ENCODE measurements at regions not wholly inside any gene's neighbourhood (a gene's known extent, or its start where the extent isn't known, plus 50 kb on each side); places are given as distances from the start of the nearest gene placed in this dataset.

DNA sequence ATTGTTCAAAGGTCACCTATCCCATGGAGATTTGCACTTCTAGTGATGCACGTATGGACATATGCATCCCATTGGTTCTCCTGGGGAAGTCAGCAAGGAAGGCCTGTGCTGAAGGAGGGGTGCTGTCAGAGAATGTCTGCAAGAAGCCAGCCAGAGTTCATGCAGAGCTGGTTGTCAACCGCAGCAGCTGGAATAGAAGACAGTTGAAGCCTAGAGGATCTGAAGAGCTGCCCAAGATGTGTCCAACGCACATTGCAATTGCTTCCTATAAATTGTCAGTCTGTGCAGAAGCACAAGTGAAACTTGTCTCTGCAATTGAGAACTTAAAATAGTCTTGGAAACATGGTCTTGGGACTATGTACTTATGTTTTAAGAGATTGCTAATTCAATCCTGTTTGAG lies 82.1 kb upstream of the CNTNAP4 start:
- H2AFZ ChIP-seq (ENCODE audit: low read depth, low read length) = no peak overlapping the region
- H3K4me2 ChIP-seq (ENCODE audit: low read length) = no peak overlapping the region
- H3K27me3 ChIP-seq (ENCODE audit: insufficient read depth, low read depth, low read length) = no peaks in the 10 kb centered on the region
- no peak overlapping the region for H3K27ac ChIP-seq (ENCODE audit: low read length)
- no peaks in the 10 kb centered on the region for H4K20me1 ChIP-seq (ENCODE audit: insufficient read depth)
- no peaks in the 10 kb centered on the region for H3F3A ChIP-seq (ENCODE audit: insufficient read depth, low read length, poor library complexity, severe bottlenecking)
- no peaks in the 10 kb centered on the region for H3K79me2 ChIP-seq (replicated peaks; ENCODE audit: insufficient read depth, low read length)
- H3K4me3 ChIP-seq (ENCODE audit: low read length) = no peak overlapping the region
- TF ChIP-seq MXI1 (conservative IDR thresholded peaks at IDR 0.05; ENCODE audit: poor library complexity, severe bottlenecking) = no peak
- TF ChIP-seq, protein P1, sequence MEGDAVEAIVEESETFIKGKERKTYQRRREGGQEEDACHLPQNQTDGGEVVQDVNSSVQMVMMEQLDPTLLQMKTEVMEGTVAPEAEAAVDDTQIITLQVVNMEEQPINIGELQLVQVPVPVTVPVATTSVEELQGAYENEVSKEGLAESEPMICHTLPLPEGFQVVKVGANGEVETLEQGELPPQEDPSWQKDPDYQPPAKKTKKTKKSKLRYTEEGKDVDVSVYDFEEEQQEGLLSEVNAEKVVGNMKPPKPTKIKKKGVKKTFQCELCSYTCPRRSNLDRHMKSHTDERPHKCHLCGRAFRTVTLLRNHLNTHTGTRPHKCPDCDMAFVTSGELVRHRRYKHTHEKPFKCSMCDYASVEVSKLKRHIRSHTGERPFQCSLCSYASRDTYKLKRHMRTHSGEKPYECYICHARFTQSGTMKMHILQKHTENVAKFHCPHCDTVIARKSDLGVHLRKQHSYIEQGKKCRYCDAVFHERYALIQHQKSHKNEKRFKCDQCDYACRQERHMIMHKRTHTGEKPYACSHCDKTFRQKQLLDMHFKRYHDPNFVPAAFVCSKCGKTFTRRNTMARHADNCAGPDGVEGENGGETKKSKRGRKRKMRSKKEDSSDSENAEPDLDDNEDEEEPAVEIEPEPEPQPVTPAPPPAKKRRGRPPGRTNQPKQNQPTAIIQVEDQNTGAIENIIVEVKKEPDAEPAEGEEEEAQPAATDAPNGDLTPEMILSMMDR (IDR thresholded peaks at IDR 0.05; ENCODE audit: poor library complexity, severe bottlenecking) = no peak
- no peak for TF ChIP-seq TAF1 (IDR thresholded peaks at IDR 0.05; ENCODE audit: low read depth)
- TF ChIP-seq, protein P2, sequence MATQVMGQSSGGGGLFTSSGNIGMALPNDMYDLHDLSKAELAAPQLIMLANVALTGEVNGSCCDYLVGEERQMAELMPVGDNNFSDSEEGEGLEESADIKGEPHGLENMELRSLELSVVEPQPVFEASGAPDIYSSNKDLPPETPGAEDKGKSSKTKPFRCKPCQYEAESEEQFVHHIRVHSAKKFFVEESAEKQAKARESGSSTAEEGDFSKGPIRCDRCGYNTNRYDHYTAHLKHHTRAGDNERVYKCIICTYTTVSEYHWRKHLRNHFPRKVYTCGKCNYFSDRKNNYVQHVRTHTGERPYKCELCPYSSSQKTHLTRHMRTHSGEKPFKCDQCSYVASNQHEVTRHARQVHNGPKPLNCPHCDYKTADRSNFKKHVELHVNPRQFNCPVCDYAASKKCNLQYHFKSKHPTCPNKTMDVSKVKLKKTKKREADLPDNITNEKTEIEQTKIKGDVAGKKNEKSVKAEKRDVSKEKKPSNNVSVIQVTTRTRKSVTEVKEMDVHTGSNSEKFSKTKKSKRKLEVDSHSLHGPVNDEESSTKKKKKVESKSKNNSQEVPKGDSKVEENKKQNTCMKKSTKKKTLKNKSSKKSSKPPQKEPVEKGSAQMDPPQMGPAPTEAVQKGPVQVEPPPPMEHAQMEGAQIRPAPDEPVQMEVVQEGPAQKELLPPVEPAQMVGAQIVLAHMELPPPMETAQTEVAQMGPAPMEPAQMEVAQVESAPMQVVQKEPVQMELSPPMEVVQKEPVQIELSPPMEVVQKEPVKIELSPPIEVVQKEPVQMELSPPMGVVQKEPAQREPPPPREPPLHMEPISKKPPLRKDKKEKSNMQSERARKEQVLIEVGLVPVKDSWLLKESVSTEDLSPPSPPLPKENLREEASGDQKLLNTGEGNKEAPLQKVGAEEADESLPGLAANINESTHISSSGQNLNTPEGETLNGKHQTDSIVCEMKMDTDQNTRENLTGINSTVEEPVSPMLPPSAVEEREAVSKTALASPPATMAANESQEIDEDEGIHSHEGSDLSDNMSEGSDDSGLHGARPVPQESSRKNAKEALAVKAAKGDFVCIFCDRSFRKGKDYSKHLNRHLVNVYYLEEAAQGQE (IDR thresholded peaks at IDR 0.05; ENCODE audit: borderline replicate concordance) = no peak
- no peak for TF ChIP-seq EZH2 (IDR thresholded peaks at IDR 0.05; ENCODE audit: borderline replicate concordance, insufficient read depth, low read length, poor library complexity, severe bottlenecking)
- no peak for TF ChIP-seq EP300 (conservative IDR thresholded peaks at IDR 0.05; ENCODE audit: poor library complexity, severe bottlenecking)
- TF ChIP-seq SMC3 (conservative IDR thresholded peaks at IDR 0.05; ENCODE audit: poor library complexity) = no peak
- no peak for TF ChIP-seq RAD21 (conservative IDR thresholded peaks at IDR 0.05)
- no peak for TF ChIP-seq POLR2AphosphoS5 (IDR thresholded peaks at IDR 0.05)
- H3K9me3 ChIP-seq (ENCODE audit: low read length) = no peaks in the 10 kb centered on the region
- no peaks in the 10 kb centered on the region for H3K9me2 ChIP-seq (ENCODE audit: insufficient read depth, low read length)
- H3K36me3 ChIP-seq (ENCODE audit: insufficient read depth, low read length) = no peaks in the 10 kb centered on the region
- no peak overlapping the region for H3K9ac ChIP-seq (ENCODE audit: low read length)

DNA sequence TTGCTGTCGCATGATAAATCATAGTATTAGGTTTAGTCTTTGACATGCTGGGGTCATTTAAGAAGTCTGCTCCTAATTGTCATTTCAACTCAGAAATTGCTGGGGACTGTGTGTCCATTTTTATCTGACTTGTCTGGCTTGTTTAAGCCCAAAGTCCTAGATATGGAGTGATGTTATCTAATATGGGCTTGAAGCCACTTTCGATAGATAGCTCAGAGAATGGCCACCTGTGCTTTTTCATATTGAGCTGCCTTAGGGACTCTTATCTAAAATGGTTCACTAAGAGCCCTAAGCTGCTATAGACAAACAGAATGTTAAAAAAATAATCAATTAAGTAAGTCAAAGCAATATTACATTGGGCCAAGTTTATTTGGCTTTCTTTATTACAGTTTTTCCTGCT lies 81.6 kb upstream of the CNTNAP4 start:
- Histone ChIP-seq H3K27me3 (ENCODE audit: insufficient read depth, low read depth, low read length) (no peaks in the 10 kb centered on the region), H3K79me2 (replicated peaks; ENCODE audit: insufficient read depth, low read length) (no peaks in the 10 kb centered on the region), H3K27ac (ENCODE audit: low read length) (no peak overlapping the region), H3K36me3 (ENCODE audit: insufficient read depth, low read length) (no peaks in the 10 kb centered on the region), H3K4me2 (ENCODE audit: low read length) (no peak overlapping the region), H3K4me3 (ENCODE audit: low read length) (no peak overlapping the region), H3K9me3 (ENCODE audit: low read length) (no peaks in the 10 kb centered on the region), H3K9me2 (ENCODE audit: insufficient read depth, low read length) (no peaks in the 10 kb centered on the region), H3K9ac (ENCODE audit: low read length) (no peak overlapping the region), H3F3A (ENCODE audit: insufficient read depth, low read length, poor library complexity, severe bottlenecking) (no peaks in the 10 kb centered on the region), H4K20me1 (ENCODE audit: insufficient read depth) (no peaks in the 10 kb centered on the region), H2AFZ (ENCODE audit: low read depth, low read length) (no peak overlapping the region)
- TF ChIP-seq TAF1 (IDR thresholded peaks at IDR 0.05; ENCODE audit: low read depth) (no peak), EZH2 (IDR thresholded peaks at IDR 0.05; ENCODE audit: borderline replicate concordance, insufficient read depth, low read length, poor library complexity, severe bottlenecking) (no peak), RAD21 (conservative IDR thresholded peaks at IDR 0.05) (no peak), MXI1 (conservative IDR thresholded peaks at IDR 0.05; ENCODE audit: poor library complexity, severe bottlenecking) (no peak), POLR2AphosphoS5 (IDR thresholded peaks at IDR 0.05) (no peak), EP300 (conservative IDR thresholded peaks at IDR 0.05; ENCODE audit: poor library complexity, severe bottlenecking) (no peak), SMC3 (conservative IDR thresholded peaks at IDR 0.05; ENCODE audit: poor library complexity) (no peak)
- TF ChIP-seq, protein P2 (IDR thresholded peaks at IDR 0.05; ENCODE audit: borderline replicate concordance) = no peak
- TF ChIP-seq, protein P1 (IDR thresholded peaks at IDR 0.05; ENCODE audit: poor library complexity, severe bottlenecking) = no peak

Data from neural cell (in vitro differentiated cells).